ENCODE measurements at regions not wholly inside any gene's neighbourhood (a gene's known extent, or its start where the extent isn't known, plus 50 kb on each side); places are given as distances from the start of the nearest gene placed in this dataset.
"Not testable (repeated sequence)": the region's sequence is repeated elsewhere in the genome, so short reads cannot be mapped to it uniquely, and the experiment has no call there.

- TF ChIP-seq, protein P1, sequence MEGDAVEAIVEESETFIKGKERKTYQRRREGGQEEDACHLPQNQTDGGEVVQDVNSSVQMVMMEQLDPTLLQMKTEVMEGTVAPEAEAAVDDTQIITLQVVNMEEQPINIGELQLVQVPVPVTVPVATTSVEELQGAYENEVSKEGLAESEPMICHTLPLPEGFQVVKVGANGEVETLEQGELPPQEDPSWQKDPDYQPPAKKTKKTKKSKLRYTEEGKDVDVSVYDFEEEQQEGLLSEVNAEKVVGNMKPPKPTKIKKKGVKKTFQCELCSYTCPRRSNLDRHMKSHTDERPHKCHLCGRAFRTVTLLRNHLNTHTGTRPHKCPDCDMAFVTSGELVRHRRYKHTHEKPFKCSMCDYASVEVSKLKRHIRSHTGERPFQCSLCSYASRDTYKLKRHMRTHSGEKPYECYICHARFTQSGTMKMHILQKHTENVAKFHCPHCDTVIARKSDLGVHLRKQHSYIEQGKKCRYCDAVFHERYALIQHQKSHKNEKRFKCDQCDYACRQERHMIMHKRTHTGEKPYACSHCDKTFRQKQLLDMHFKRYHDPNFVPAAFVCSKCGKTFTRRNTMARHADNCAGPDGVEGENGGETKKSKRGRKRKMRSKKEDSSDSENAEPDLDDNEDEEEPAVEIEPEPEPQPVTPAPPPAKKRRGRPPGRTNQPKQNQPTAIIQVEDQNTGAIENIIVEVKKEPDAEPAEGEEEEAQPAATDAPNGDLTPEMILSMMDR (IDR thresholded peaks at IDR 0.05; ENCODE audit: unreplicated experiment): no peak
- H3K9me3 Mint-ChIP-seq (ENCODE audit: low read depth): peaks cover 3% of the 10 kb centered on the region
- no peak for DNase-seq (ENCODE audit: low spot score, unreplicated experiment)
- no peak overlapping the region for H3K27ac Mint-ChIP-seq
- no peak overlapping the region for H3K4me3 Mint-ChIP-seq (ENCODE audit: low read depth)
- no peaks in the 10 kb centered on the region for H3K36me3 Mint-ChIP-seq (ENCODE audit: insufficient read depth)
- H3K4me1 Mint-ChIP-seq (ENCODE audit: low read depth): peaks cover 1% of the 10 kb centered on the region
- no peaks in the 10 kb centered on the region for H3K27me3 Mint-ChIP-seq
Measured at GRCh38 chr13:73521290-73521624, 462.5 kb downstream of the KLF5 start.

DNA sequence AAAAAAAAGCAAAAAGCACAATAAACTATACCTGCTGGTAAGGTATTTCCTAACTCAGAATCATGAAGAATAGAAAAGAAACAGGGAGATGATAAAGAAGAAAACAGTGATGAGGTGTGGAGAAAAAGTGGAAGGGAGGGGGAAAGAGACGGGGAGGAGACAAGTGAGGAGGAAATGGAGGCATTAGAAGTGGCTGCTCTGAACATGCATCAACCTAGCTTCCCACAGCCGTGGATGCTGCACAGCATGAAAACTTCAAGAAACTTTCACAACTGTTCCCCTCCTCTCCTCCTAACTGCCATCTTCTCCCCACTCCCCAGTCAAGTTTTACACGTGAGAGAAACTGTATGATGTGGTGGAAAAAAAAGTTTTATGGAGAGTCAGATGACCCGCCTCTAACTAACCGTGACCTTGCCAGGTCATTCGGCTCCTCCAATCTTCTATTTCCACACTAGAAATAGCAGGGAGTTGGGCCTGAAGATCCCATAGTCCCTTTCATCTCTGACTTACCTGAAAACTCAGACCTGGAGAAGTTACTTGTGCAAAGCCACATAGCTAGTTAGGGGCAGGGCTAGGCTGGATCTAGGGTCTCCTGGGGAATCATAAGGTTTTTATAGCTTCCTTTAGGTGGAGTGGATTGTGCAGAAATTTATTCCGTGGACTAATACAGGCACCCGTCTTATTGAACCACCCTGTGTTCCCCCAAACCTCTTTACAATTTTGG is 461.9 kb downstream of the KLF5 start:
- Mint-ChIP-seq H3K27me3 (no peaks in the 10 kb centered on the region), H3K4me3 (ENCODE audit: low read depth) (no peak overlapping the region), H3K9me3 (ENCODE audit: low read depth) (peaks cover 3% of the 10 kb centered on the region), H3K36me3 (ENCODE audit: insufficient read depth) (no peaks in the 10 kb centered on the region), H3K27ac (no peak overlapping the region), H3K4me1 (ENCODE audit: low read depth) (peaks cover 1% of the 10 kb centered on the region)
- no peak for DNase-seq (ENCODE audit: low spot score, unreplicated experiment)
- TF ChIP-seq, protein P1 (IDR thresholded peaks at IDR 0.05; ENCODE audit: unreplicated experiment): no peak

DNA sequence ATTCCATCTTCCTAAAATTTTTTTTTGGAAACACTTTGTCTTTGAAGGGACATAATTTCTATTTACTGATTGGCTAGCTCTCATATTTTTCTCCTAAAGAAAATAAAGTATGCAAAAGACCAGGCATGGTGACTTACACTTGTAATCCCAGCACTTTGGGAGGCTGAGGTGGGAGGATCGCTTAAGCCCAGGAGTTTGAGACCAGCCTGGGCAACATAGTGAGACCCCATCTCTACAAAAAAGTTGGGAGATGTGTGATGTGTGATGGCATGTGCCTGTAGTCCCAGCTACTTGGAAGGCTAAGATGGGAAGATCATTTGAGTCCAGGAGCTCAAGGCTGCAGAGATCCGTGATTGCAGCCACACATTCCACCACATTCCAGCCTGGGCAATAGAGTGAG is 461.3 kb downstream of the KLF5 start:
- not testable (repeated sequence) for H3K4me3 Mint-ChIP-seq (ENCODE audit: low read depth); H3K27ac Mint-ChIP-seq; DNase-seq (ENCODE audit: low spot score, unreplicated experiment); H3K27me3 Mint-ChIP-seq; H3K4me1 Mint-ChIP-seq (ENCODE audit: low read depth); H3K36me3 Mint-ChIP-seq (ENCODE audit: insufficient read depth); H3K9me3 Mint-ChIP-seq (ENCODE audit: low read depth)

GRCh38 chr13:73519396-73520116 is 460.8 kb downstream of the KLF5 start:
- H3K9me3 Mint-ChIP-seq (ENCODE audit: low read depth): peaks cover 3% of the 10 kb centered on the region
- no peak overlapping the region for H3K4me3 Mint-ChIP-seq (ENCODE audit: low read depth)
- DNase-seq (ENCODE audit: low spot score, unreplicated experiment): no peak
- TF ChIP-seq, protein P1 (IDR thresholded peaks at IDR 0.05; ENCODE audit: unreplicated experiment): no peak
- H3K4me1 Mint-ChIP-seq (ENCODE audit: low read depth): peaks cover 1% of the 10 kb centered on the region
- no peaks in the 10 kb centered on the region for H3K27me3 Mint-ChIP-seq
- H3K36me3 Mint-ChIP-seq (ENCODE audit: insufficient read depth): no peaks in the 10 kb centered on the region
- H3K27ac Mint-ChIP-seq: no peak overlapping the region

DNA sequence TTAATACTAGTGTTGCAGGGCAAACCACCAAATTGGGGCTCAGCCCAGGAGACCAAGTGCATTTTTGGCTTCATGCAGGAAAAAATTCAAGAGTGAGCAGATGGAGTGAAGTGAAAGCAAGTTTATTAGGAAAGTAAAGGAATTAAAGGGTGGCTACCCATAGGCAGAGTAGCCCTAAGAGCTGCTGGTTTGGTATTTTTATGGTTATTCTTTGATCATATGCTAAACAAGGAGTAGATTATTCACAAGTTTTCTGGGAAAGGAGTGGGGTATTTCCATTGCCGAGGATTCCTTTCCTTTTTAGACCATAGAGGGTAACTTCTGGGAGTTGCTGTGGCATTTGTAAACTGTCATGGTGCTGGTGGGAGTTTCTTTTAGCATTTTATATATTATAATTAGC is 459.0 kb downstream of the KLF5 start:
- Mint-ChIP-seq H3K36me3 (ENCODE audit: insufficient read depth) (no peaks in the 10 kb centered on the region), H3K4me1 (ENCODE audit: low read depth) (peaks cover 1% of the 10 kb centered on the region), H3K9me3 (ENCODE audit: low read depth) (peaks cover 3% of the 10 kb centered on the region)

More for the DNA sequence above, 459.0 kb downstream of the KLF5 start:
- TF ChIP-seq, protein P1 (IDR thresholded peaks at IDR 0.05; ENCODE audit: unreplicated experiment): no peak
- Mint-ChIP-seq H3K27me3 (no peaks in the 10 kb centered on the region), H3K4me3 (ENCODE audit: low read depth) (no peak overlapping the region), H3K27ac (no peak overlapping the region)
- no peak for DNase-seq (ENCODE audit: low spot score, unreplicated experiment)

Measured in progenitor cell of endocrine pancreas (in vitro differentiated cells).